ENCODE measurements at regions not wholly inside any gene's neighbourhood (a gene's known extent, or its start where the extent isn't known, plus 50 kb on each side); places are given as distances from the start of the nearest gene placed in this dataset.

GRCh38 chr2:111695441-111696007, 188.5 kb downstream of the ANAPC1 start:
- DNase-seq (ENCODE audit: low read depth), result no peak

GRCh38 chr2:111696226-111696625, 187.8 kb downstream of the ANAPC1 start:
- DNase-seq (ENCODE audit: low read depth), result no peak

- no peak for DNase-seq (ENCODE audit: low read depth)
Observed at GRCh38 chr2:111697560-111697959, 186.4 kb downstream of the ANAPC1 start.

- DNase-seq (ENCODE audit: low read depth), result no peak
Observed at GRCh38 chr2:111698089-111698488, 185.9 kb downstream of the ANAPC1 start.

GRCh38 chr2:111698743-111699554, 185.0 kb downstream of the ANAPC1 start:
- DNase-seq (ENCODE audit: low read depth), result peak; percentile 43

GRCh38 chr2:111701266-111701665, 182.7 kb downstream of the ANAPC1 start:
- no peak for DNase-seq (ENCODE audit: low read depth)

GRCh38 chr2:111701798-111702118, 182.2 kb downstream of the ANAPC1 start:
- no peak for DNase-seq (ENCODE audit: low read depth)

- peak; percentile 45 for DNase-seq (ENCODE audit: low read depth)
Observed at GRCh38 chr2:111702119-111702803, 181.7 kb downstream of the ANAPC1 start.

- no peak for DNase-seq (ENCODE audit: low read depth)
Observed at GRCh38 chr2:111702804-111703196, 181.2 kb downstream of the ANAPC1 start.

- no peak for DNase-seq (ENCODE audit: low read depth)
Observed at GRCh38 chr2:111703759-111704158, 180.2 kb downstream of the ANAPC1 start.

- DNase-seq (ENCODE audit: low read depth), result peak; percentile 31
Observed at GRCh38 chr2:111704246-111704645, 179.7 kb downstream of the ANAPC1 start.

GRCh38 chr2:111705239-111705638, 178.8 kb downstream of the ANAPC1 start:
- DNase-seq (ENCODE audit: low read depth), result no peak

GRCh38 chr2:111705711-111706336, 178.2 kb downstream of the ANAPC1 start:
- peak; percentile 47 for DNase-seq (ENCODE audit: low read depth)

- DNase-seq (ENCODE audit: low read depth), result no peak
Observed at GRCh38 chr2:111706481-111707001, 177.5 kb downstream of the ANAPC1 start.

GRCh38 chr2:111707700-111708099, 176.3 kb downstream of the ANAPC1 start:
- no peak for DNase-seq (ENCODE audit: low read depth)

GRCh38 chr2:111708476-111709180, 175.4 kb downstream of the ANAPC1 start:
- no peak for DNase-seq (ENCODE audit: low read depth)

GRCh38 chr2:111709321-111709720, 174.7 kb downstream of the ANAPC1 start:
- DNase-seq (ENCODE audit: low read depth), result no peak

GRCh38 chr2:111710085-111710484, 173.9 kb downstream of the ANAPC1 start:
- DNase-seq (ENCODE audit: low read depth), result no peak

- no peak for DNase-seq (ENCODE audit: low read depth)
Observed at GRCh38 chr2:111710613-111711012, 173.4 kb downstream of the ANAPC1 start.

GRCh38 chr2:111711270-111711669, 172.7 kb downstream of the ANAPC1 start:
- DNase-seq (ENCODE audit: low read depth), result no peak

- no peak for DNase-seq (ENCODE audit: low read depth)
Observed at GRCh38 chr2:111712361-111712760, 171.6 kb downstream of the ANAPC1 start.

GRCh38 chr2:111712940-111713515, 171.0 kb downstream of the ANAPC1 start:
- no peak for DNase-seq (ENCODE audit: low read depth)

Data from activated T-cell treated with anti-CD3 and anti-CD28 coated beads for 48 hours (primary cell).